ENCODE measurements at regions not wholly inside any gene's neighbourhood (a gene's known extent, or its start where the extent isn't known, plus 50 kb on each side); places are given as distances from the start of the nearest gene placed in this dataset.

- DNase-seq (ENCODE audit: insufficient read length, low spot score) (no peak), FAIRE-seq (no peak)
- TF ChIP-seq CTCF (IDR thresholded peaks at IDR 0.05; ENCODE audit: insufficient read depth, missing control alignments) = no peak
Observed at GRCh38 chr11:24091594-24091993, 405.3 kb upstream of the LUZP2 start.

- FAIRE-seq = no peak
- no peak for DNase-seq (ENCODE audit: insufficient read length, low spot score)
- no peak for TF ChIP-seq CTCF (IDR thresholded peaks at IDR 0.05; ENCODE audit: insufficient read depth, missing control alignments)
Observed at GRCh38 chr11:24093375-24093774, 403.5 kb upstream of the LUZP2 start.

GRCh38 chr11:24108609-24109008 is 388.2 kb upstream of the LUZP2 start:
- no peak for TF ChIP-seq CTCF (IDR thresholded peaks at IDR 0.05; ENCODE audit: insufficient read depth, missing control alignments)
- FAIRE-seq = no peak
- no peak for DNase-seq (ENCODE audit: insufficient read length, low spot score)

- no peak for DNase-seq (ENCODE audit: insufficient read length, low spot score)
Observed at GRCh38 chr11:24122291-24122690, 374.6 kb upstream of the LUZP2 start.

GRCh38 chr11:24124876-24125275 is 372.0 kb upstream of the LUZP2 start:
- FAIRE-seq (no peak), DNase-seq (ENCODE audit: insufficient read length, low spot score) (no peak)
- no peak for TF ChIP-seq CTCF (IDR thresholded peaks at IDR 0.05; ENCODE audit: insufficient read depth, missing control alignments)

More at GRCh38 chr11:24122291-24122690, 374.6 kb upstream of the LUZP2 start:
- no peak for TF ChIP-seq CTCF (IDR thresholded peaks at IDR 0.05; ENCODE audit: insufficient read depth, missing control alignments)
- no peak for FAIRE-seq

- no peak for FAIRE-seq
- DNase-seq (ENCODE audit: insufficient read length, low spot score) = no peak
- no peak for TF ChIP-seq CTCF (IDR thresholded peaks at IDR 0.05; ENCODE audit: insufficient read depth, missing control alignments)
Observed at GRCh38 chr11:24131698-24132097, 365.2 kb upstream of the LUZP2 start.

GRCh38 chr11:24132471-24132870 is 364.4 kb upstream of the LUZP2 start:
- FAIRE-seq (no peak), DNase-seq (ENCODE audit: insufficient read length, low spot score) (no peak)
- no peak for TF ChIP-seq CTCF (IDR thresholded peaks at IDR 0.05; ENCODE audit: insufficient read depth, missing control alignments)

Measured in D721Med (cell line).